ENCODE measurements at regions not wholly inside any gene's neighbourhood (a gene's known extent, or its start where the extent isn't known, plus 50 kb on each side); places are given as distances from the start of the nearest gene placed in this dataset.

- DNase-seq, result no peak
These were observed 275.9 kb upstream of the NFE2L3 start for GRCh38 chr7:25876092-25876491.

GRCh38 chr7:25877802-25878789 is 273.9 kb upstream of the NFE2L3 start:
- no peak for DNase-seq

GRCh38 chr7:25879799-25880198 is 272.2 kb upstream of the NFE2L3 start:
- DNase-seq, result no peak

- no peak for DNase-seq
These were observed 270.5 kb upstream of the NFE2L3 start for GRCh38 chr7:25881317-25882037.

GRCh38 chr7:25882151-25882773 is 269.7 kb upstream of the NFE2L3 start:
- DNase-seq, result no peak

- no peak for DNase-seq
These were observed 267.7 kb upstream of the NFE2L3 start for GRCh38 chr7:25884265-25884828.

GRCh38 chr7:25885057-25885576 is 266.9 kb upstream of the NFE2L3 start:
- DNase-seq, result no peak

GRCh38 chr7:25886387-25887240 is 265.4 kb upstream of the NFE2L3 start:
- DNase-seq, result no peak

- no peak for DNase-seq
These were observed 264.7 kb upstream of the NFE2L3 start for GRCh38 chr7:25887266-25887665.

- no peak for DNase-seq
These were observed 264.0 kb upstream of the NFE2L3 start for GRCh38 chr7:25887795-25888559.

GRCh38 chr7:25889765-25890164 is 262.2 kb upstream of the NFE2L3 start:
- DNase-seq, result no peak

GRCh38 chr7:25891591-25891990 is 260.4 kb upstream of the NFE2L3 start:
- DNase-seq, result no peak

- DNase-seq, result no peak
These were observed 258.6 kb upstream of the NFE2L3 start for GRCh38 chr7:25893436-25893835.

GRCh38 chr7:25894002-25894901 is 257.7 kb upstream of the NFE2L3 start:
- DNase-seq, result no peak

GRCh38 chr7:25894902-25895791 is 256.9 kb upstream of the NFE2L3 start:
- peak; percentile 20 for DNase-seq

- no peak for DNase-seq
These were observed 256.2 kb upstream of the NFE2L3 start for GRCh38 chr7:25895792-25896171.

- DNase-seq, result no peak
These were observed 254.7 kb upstream of the NFE2L3 start for GRCh38 chr7:25897261-25897782.

GRCh38 chr7:25900245-25900644 is 251.8 kb upstream of the NFE2L3 start:
- no peak for DNase-seq

GRCh38 chr7:25900877-25901276 is 251.1 kb upstream of the NFE2L3 start:
- DNase-seq, result no peak

Data from 8988T (cell line).